PC-9 (cell line): ENCODE measurements at regions not wholly inside any gene's neighbourhood (a gene's known extent, or its start where the extent isn't known, plus 50 kb on each side); places are given as distances from the start of the nearest gene placed in this dataset.

ENCODE experiments used
- CTCF ChIP-seq: fragments of 200-600 bp; sonication (generic); conservative IDR thresholded peaks from 2 replicates; pipeline ENCODE4 v1.6.1; 2017; ENCODE audit warnings: mixed run types, antibody characterized with exemption, mild to moderate bottlenecking, moderate library complexity
- EZH2 ChIP-seq: fragments of 200-600 bp; sonication (generic); IDR thresholded peaks from 2 replicates; pipeline ENCODE4 v1.8.0; 2017; ENCODE audit warnings: antibody characterized with exemption, low read depth

- TF ChIP-seq CTCF (no peak), EZH2 (no peak)
Measured at GRCh38 chr9:23160952-23161469, 665.0 kb downstream of the ELAVL2 start.
